Breast epithelium (tissue), 4 donors: ENCODE measurements at regions not wholly inside any gene's neighbourhood (a gene's known extent, or its start where the extent isn't known, plus 50 kb on each side); places are given as distances from the start of the nearest gene placed in this dataset.

Source experiments
- DNase-seq, 2 donors: peaks; one replicate each; pipeline ENCODE4 v3.0.0-alpha.2; 2019; ENCODE audit warnings: low spot score in 2 of 2
- H3K27ac ChIP-seq, 2 donors: fragments of 200-600 bp; sonication (generic) in 1 of 2; one replicate each; pipeline ENCODE4 v1.5.1; 2016 to 2019; ENCODE audit warnings: mild to moderate bottlenecking in 1 of 2
- H3K27me3 ChIP-seq, 2 donors: fragments of 200-600 bp; sonication (generic) in 1 of 2; one replicate each; pipeline versions ENCODE4 v1.5.1 to v1.6.0; 2017 to 2019; ENCODE audit warnings: control low read depth in 1 of 2, mild to moderate bottlenecking in 1 of 2
- H3K36me3 ChIP-seq: fragments of 200-600 bp; one replicate; pipeline ENCODE4 v1.5.1; 2019
- H3K4me1 ChIP-seq, 2 donors: fragments of 200-600 bp; sonication (generic); one replicate each; pipeline ENCODE4 v1.5.1; 2016 to 2019; ENCODE audit warnings: control low read depth in 1 of 2
- H3K4me3 ChIP-seq, 3 donors: fragments of 200-600 bp; sonication (generic); 1 replicate in 2 of 3; 2 replicates in 1 of 3; pipeline ENCODE4 v1.5.1; 2016 to 2019; ENCODE audit warnings: mild to moderate bottlenecking in 3 of 3, moderate library complexity in 2 of 3
- H3K9me3 ChIP-seq, 2 donors: fragments of 200-600 bp; sonication (generic) in 1 of 2; one replicate each; pipeline ENCODE4 v1.5.1; 2016 to 2019; ENCODE audit warnings: control low read depth in 1 of 2
- CTCF ChIP-seq, 3 donors: fragments of 450-650 bp; IDR thresholded peaks; one replicate each; pipeline ENCODE4 v1.5.1; 2016 to 2017; ENCODE audit warnings: antibody characterized with exemption in 3 of 3, mild to moderate bottlenecking in 3 of 3, moderate library complexity in 3 of 3
- POLR2A ChIP-seq: fragments of 450-650 bp; IDR thresholded peaks from one replicate; pipeline ENCODE4 v1.6.1; 2016; ENCODE audit warnings: antibody characterized with exemption, mild to moderate bottlenecking, moderate library complexity
- POLR2AphosphoS5 ChIP-seq, 3 donors: sonication (generic); formaldehyde crosslinking; IDR thresholded peaks; one replicate each; pipeline ENCODE4 v1.6.1; 2017; ENCODE audit warnings: antibody characterized with exemption in 3 of 3
- intact Hi-C: fragments of 100-400 bp; cut with DNase I; formaldehyde crosslinking; loops from one replicate; pipeline ENCODE4 v1.15.1; 2023; ENCODE audit warnings: low total_unique reads

- Histone ChIP-seq H3K9me3 (peaks cover 0 to 7% of the 10 kb centered on the region in 2 donors), H3K27ac (no peak overlapping the region), H3K4me3 (no peak overlapping the region), H3K4me1 (no peaks in the 10 kb centered on the region), H3K27me3 (no peaks in the 10 kb centered on the region), H3K36me3 (no peaks in the 10 kb centered on the region)
- intact Hi-C loops, result no loop called here
- DNase-seq, result no peak
- TF ChIP-seq CTCF (IDR thresholded peaks at IDR 0.05) (no peak), POLR2AphosphoS5 (IDR thresholded peaks at IDR 0.05) (no peak), POLR2A (no peak)
These were observed 122.4 kb downstream of the NDUFA10 start for GRCh38 chr2:239902749-239903201.

- TF ChIP-seq CTCF (IDR thresholded peaks at IDR 0.05) (no peak), POLR2A (no peak), POLR2AphosphoS5 (IDR thresholded peaks at IDR 0.05) (no peak)
- intact Hi-C loops, result no loop called here
- no peaks in the 10 kb centered on the region for H3K4me1 ChIP-seq
- DNase-seq, result no peak
- peaks cover 0 to 5% of the 10 kb centered on the region in 2 donors for H3K27me3 ChIP-seq
- H3K9me3 ChIP-seq, result no peaks in the 10 kb centered on the region
- H3K4me3 ChIP-seq, result no peak overlapping the region
- no peak overlapping the region for H3K27ac ChIP-seq
- no peaks in the 10 kb centered on the region for H3K36me3 ChIP-seq
These were observed 126.7 kb downstream of the NDUFA10 start for GRCh38 chr2:239898292-239898925.

- TF ChIP-seq CTCF (IDR thresholded peaks at IDR 0.05), result no peak
- no peak for TF ChIP-seq POLR2A
- TF ChIP-seq POLR2AphosphoS5 (IDR thresholded peaks at IDR 0.05), result no peak
- Histone ChIP-seq H3K36me3 (no peaks in the 10 kb centered on the region), H3K9me3 (no peaks in the 10 kb centered on the region), H3K27me3 (peaks cover 0 to 5% of the 10 kb centered on the region in 2 donors), H3K4me1 (no peaks in the 10 kb centered on the region), H3K27ac (no peak overlapping the region), H3K4me3 (no peak overlapping the region)
- intact Hi-C loops, result no loop called here
- DNase-seq, result no peak
These were observed 127.4 kb downstream of the NDUFA10 start for GRCh38 chr2:239897596-239898235.

- intact Hi-C loops, result no loop called here
- peaks cover 0 to 5% of the 10 kb centered on the region in 2 donors for H3K27me3 ChIP-seq
- no peak for DNase-seq
- H3K9me3 ChIP-seq, result no peaks in the 10 kb centered on the region
- no peak overlapping the region for H3K4me3 ChIP-seq
- no peaks in the 10 kb centered on the region for H3K4me1 ChIP-seq
- no peak overlapping the region for H3K27ac ChIP-seq
- no peaks in the 10 kb centered on the region for H3K36me3 ChIP-seq
- TF ChIP-seq POLR2AphosphoS5 (IDR thresholded peaks at IDR 0.05), result no peak
- TF ChIP-seq POLR2A, result no peak
- no peak for TF ChIP-seq CTCF (IDR thresholded peaks at IDR 0.05)
These were observed 129.1 kb downstream of the NDUFA10 start for GRCh38 chr2:239896075-239896474.

- Histone ChIP-seq H3K27ac (no peak overlapping the region), H3K9me3 (no peaks in the 10 kb centered on the region), H3K36me3 (no peaks in the 10 kb centered on the region), H3K27me3 (peaks cover 0 to 5% of the 10 kb centered on the region in 2 donors), H3K4me3 (no peak overlapping the region), H3K4me1 (no peaks in the 10 kb centered on the region)
- no peak for DNase-seq
- no peak for TF ChIP-seq CTCF (IDR thresholded peaks at IDR 0.05)
- TF ChIP-seq POLR2AphosphoS5 (IDR thresholded peaks at IDR 0.05), result no peak
- no peak for TF ChIP-seq POLR2A
- intact Hi-C loops, result no loop called here
These were observed 129.5 kb downstream of the NDUFA10 start for GRCh38 chr2:239895669-239896068.
